ENCODE measurements at regions not wholly inside any gene's neighbourhood (a gene's known extent, or its start where the extent isn't known, plus 50 kb on each side); places are given as distances from the start of the nearest gene placed in this dataset.

DNA sequence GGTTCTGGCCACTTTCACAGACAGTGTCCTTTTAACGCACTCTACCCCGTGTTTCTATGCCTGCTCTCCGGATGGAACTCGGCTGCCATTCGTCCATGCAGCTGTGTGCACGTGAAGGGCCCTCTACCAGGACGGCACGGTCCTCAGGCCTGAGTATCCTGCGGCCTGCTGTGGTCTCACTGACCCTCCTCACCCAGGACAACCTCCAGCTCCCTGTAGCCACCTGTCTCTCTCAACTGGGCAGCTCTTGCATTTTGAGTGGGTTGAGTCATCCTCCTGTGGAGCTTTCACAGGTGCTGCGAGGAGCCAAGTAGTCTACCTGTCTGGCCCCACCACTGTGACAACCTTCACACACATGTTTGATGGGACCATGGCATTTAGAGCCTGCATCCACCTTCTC, 321.7 kb upstream of the TSHZ3 start:
- no peak for DNase-seq

DNA sequence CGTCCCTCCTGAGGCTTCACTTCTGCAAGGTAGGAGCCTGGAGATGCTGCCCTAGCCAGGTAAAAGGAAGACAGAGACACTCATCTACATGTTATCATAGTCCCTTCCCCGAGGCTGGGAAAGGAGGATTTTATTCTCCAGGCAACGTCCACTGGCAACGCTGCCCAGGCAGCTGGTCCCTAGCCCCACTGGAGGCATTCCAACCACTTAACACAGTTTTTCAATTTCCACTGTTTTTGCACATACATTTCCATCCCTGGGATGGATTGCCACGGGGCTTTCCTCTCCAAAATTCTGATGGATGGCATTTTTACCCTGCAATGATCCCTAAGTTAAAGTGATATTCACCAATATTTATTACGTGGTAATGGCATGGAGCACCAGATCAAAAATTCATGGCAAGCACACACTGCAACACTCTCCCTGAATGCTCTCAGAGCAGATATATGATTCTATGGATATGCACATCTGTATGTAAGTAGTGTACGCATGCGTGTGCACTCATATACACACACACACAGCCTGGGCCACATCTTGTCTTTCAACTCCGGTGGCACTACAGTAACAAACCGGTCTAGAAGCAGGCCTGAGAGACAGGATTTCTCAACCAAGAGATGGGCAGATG, 322.3 kb upstream of the TSHZ3 start:
- DNase-seq, result no peak

DNA sequence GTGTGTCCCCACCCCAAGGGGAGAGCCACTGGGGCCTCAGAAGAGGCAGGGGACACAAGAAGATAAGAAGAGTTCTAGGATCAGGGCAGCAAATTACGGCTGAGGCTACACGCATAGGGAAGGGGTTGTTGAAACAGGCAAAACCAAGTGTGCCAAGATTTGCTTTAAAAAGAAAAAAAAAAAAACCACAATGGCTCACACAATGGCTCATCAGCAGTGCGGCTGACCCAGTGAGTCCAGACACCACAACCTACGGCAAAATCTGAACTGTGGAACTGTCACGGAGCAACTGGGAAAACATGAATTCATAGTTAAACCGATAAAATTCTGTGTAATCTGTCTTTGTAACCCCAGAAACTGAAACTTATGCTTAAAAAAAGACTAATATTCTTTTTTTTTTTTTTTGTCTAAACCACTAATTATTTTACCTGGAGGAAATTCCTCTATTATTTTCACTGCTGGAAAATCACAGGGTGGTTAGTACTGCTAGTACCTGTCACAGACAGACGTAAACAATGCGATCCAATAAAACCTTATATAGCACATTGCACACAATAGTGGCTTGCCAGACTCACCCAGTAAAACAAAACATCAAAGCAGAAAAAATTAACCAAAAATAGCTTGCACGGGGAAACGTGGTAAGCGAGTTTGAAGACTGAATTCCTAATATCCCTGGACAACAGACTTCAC, 325.4 kb upstream of the TSHZ3 start:
- no peak for DNase-seq

DNA sequence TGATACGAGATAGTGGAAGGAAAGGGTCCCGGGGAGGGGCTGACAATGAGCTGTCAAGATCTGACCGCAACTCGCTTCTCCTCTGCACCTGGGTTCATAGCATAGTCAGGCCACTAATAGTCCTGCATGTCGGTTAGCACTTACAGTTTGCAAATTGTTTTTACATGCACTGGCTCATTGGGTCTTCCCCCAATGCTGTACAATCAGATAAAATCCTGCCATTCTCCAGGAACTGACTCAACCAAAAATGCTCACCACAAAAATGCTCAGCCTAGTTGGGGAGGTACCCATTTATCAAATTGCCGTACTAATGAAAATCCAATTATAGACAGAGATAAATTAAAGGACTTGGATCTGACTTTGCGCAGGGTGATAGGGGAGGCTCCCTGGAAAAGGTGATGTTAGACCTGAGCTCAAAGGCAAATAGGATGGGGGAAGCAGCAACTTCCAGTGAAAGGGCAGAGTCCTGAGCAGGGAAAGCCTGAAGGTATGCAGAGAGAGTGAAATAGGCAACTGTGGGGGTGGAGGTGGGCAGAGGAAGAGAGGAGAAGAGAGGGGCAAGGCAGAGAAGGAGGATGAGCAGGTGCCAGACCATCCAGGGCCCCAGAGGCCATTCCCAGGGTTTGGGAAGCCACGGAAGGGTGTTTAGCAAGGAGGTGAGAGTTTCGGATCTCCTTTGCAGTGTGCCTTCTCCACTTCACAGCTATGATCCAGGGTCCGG, 326.1 kb upstream of the TSHZ3 start:
- DNase-seq, result no peak

DNA sequence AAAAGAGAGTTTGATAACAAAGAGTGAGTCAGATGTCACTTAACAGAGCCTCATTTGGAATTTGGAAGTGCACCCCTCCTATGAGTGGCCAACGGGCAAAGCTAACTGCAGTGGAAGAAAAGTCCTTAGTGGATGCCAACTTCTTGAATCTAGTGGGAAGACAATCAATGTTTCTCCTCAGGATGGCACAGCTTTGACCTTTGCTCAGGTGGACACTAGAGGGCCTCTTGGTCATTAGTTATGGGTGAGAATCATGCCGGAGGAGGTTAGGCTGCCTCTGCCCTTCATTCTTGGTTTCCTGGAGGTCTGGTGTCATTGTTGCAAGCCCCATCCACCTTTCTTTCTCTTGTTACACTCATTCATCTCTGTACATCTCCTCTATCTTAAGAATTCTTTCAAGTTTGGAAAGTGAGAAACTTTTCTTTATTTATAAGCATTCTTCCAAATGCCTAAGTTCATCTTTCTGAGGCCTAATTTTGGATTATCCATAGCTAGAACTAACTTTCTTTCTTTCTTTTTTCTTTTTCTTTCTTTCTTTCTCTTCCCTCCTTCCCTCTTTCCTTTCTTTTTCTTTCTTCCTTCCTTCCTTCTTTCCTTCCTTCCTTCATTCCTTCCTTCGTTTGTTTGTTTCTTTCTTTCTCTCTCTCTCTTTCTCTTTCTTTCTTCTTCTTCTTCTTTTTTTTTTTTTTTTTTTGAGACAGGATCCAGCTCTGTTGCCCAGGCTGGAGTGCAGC, 327.2 kb upstream of the TSHZ3 start:
- no peak for DNase-seq

DNA sequence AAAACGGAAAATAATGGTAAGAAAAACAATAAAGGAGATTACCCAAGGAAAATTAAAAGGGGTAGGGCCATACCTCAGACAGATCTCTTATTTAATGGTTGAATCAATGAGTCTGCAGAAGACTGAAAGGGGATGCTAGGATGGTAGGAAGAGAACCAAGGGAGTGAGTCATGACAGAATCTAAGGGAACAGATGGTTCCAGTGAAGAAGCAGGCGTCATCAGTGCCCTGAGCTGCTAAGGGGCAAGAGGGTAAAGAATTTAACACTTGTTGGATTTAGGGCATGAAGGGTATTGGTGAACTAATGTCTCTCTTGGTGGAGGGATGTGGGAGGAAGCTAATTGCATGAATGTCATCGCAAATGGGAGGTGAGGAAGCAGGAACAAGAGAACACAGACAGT, 329.2 kb upstream of the TSHZ3 start:
- no peak for DNase-seq

DNA sequence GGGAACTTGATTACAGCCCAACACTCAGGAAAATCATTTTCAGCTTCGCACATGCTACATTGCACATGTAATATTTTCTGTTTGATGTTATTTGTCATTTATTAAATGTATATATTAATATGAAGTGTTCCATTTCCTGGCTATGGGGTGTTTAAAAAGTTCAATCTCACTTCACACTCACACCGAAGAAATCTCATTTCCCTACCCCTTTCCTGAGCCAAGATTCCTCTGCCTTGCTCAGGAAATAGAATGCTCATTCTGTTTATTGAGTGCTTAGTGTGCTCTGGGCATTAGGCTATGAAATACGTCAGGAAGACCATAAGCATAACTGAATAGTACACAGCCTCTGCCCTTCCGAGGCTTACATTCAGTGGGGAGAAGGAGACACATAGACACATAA, 331.9 kb upstream of the TSHZ3 start:
- DNase-seq, result no peak

DNA sequence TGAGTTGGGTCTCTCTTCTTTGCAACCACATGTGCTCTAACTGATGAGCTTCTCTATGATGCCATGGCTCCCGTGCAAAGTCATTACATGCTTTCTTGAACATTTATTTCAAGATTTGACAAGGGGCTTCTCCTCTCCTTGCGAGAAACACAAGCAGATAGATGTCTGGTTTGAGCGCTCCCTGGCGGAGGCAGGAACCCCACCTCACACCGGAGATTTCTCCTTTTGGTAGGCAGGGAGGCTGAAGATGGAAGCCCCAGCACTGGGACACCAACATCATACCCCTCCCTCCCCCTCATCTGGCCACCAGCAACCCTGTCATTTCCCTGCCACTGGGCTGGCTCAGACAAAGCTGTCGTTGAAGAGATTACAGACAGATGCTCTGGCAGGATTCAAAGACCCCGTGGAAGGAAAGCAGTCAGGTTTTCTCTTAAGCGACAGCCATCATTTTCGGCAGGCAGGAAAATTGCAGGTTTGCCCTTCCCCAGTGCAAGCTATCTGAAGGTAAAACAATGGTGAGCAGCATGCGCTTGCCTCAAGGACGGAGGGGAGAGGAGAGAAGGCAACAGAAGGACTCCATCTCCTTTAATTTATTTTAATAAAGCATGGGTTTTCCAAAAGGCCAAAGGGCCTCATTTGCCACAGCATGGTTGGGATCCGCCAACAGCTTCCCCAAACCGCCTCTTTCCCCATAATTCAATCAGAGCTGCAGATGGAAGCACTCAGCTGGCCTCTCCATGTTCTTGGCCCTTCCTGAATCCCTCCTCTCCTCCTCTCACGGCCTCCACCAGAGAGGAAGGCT, 344.1 kb upstream of the TSHZ3 start:
- no peak for DNase-seq

DNA sequence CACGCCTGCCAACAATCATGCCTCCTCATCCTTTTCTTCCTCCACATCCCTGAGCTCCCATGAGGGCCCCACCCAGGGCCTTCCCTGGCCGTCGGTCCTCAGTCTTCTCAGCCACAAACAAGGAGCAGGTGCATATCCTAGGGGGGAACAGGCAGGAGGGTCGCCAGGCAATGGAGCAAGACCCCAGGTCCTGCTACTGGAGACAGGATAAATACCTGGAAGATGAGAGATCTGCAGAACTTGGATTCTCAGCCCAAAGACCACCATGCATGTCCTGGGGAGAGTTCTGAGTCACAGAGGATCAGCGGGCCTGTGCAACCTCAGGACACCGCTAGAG, 344.7 kb upstream of the TSHZ3 start:
- DNase-seq, result no peak

DNA sequence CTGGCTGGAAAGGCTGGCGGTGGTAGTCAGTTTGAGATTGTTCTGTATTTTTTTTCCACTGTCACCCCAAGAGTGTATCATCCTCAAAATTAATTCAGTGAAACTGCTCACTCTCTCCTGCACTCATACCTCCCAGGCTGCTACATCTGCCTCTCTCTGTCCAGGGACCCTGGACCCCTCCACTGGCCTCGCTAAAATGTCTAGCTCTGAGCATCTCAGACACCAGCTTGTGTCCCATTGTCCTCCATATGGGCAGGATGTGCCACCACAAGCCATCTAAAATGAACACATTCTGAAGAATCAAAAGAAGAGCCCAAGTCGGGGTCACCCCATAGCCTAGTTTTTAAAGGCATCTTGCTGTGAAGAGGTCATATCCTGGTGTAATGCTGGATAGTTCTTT, 345.5 kb upstream of the TSHZ3 start:
- no peak for DNase-seq

DNA sequence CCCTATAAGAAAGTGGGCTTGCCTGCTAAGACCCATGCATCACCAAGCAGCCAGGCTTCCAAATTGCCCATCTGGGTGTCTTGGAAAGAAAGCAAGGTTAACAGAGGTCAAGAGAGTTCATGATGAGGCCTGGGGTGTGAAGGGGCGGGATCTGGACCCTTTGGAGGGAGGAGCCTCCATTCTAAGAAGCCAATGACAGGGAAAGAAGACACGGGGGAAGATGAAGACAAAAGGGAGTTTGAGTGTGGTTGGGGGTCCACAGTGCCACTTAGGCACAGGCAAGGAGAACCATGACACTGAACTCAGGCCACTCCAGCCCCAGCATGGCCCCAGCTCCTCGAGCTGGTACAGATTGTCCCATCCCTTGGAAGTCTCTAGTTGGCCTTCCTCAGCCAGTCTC, 350.2 kb upstream of the TSHZ3 start:
- no peak for DNase-seq

DNA sequence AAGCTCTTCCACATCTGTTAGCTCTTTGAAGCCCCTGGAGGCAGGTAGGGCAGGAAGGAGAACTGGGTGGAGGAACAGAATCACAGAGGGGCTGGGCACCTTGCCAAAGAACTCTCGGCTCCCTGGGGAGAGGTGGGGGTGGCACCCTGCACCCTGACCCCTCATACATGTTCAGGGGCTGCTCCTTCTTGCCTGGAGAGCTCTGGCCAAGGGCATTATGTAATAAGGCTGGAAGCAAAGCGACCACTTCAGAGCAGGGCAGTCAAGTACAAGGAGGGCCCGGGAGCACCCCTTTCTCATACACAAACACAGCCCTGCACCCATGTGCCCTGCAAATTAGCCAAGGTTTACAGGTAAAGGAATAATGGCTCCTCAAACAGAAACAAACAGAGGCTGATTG, 351.9 kb upstream of the TSHZ3 start:
- no peak for DNase-seq

DNA sequence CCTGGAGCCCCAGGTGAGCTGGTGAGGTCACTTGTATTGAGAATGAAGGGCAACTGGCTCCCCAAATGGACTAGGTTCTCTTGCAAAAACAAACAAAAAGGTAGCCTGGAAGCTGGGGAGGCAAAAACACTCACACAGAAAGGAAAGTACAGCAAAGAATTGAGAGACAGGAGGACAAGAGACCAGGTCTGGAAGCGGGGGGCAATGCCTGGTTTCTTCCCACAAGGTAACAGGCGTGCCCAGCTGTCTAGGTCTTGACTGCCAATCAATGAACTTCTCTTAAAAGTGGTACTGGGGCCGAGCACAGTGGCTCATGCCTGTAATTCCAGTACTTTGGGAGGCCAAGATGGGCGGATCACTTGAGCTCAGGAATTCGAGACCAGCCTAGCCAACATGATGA, 356.4 kb upstream of the TSHZ3 start:
- DNase-seq, result no peak

DNA sequence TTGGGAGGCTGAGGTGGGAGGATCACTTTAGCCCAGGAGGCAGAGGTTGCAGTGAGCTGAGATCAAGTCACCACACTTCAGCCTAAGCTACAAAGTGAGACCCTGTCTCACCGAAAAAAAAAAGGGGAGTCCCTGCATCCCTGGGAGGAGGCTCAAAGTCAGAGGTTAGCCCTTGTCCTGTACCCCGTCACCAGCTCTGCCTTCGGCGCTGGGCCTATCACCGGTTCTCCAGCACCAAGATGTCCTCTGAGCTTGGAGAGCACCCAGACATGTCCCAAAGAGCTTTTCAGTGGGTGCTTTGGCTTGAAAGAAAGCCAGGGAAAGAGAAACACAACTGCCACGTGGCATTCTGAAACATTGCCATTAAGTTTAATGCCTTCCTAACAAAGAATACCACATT, 356.9 kb upstream of the TSHZ3 start:
- DNase-seq, result no peak

DNA sequence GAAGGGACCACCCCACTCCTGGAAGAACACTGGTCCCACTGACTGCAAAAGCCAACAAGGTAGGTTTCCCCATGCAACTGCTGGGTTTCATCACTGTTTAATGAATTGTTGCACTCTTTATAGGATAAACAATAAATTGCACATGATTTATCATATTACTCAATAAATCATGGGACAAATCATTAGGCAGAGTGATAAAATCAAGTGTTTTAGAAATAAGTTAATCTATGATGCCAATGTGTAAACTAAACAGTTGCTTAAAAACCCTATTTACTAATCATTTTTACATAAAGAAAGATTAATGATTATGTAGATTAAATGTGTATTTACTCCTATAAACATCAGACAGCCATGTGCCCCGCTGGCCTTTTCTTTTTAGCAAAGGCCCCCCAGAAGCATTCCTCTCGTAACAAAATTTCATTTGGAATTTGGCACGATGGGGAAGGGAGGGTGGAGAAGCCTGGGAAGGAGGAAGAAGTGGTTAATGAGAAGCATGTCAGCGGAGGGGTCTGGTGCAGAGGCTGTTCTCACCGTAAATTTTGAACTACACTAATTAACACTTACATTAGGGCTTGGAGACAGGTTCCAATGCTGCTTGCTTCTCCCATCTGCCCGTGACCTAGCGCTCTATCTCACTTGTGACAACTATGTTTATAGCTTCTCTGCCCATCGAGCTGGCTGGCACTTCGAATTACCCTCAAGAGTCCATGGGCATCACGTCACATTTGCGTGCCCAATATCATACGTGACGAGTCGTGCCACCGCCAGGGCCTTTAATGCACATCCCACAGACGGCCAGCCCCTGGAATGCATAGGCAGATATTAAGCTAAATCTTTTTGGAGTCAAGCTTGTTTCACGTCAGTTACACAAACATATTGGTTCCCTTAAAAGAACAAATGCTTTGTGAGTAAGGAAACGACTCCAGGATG, 357.7 kb upstream of the TSHZ3 start:
- no peak for DNase-seq

DNA sequence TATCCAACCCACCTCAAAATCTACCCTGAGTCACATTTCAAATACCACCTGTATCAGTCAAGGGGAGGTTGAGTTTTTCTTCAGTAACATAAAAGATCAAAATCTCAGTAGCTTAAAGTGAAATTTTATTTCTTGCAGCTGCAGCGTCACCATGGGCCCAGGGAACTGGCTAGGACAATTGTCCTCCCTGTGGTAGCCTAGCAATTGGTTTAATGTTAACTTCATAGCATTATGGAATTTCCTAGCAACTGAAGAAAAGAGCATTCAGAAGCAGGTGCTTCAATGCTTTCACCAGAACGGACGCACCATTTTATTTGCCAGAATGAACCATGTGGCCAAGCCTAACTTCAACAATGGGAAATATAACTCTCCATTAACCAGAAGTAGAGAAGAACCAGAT, 359.3 kb upstream of the TSHZ3 start:
- DNase-seq, result no peak

DNA sequence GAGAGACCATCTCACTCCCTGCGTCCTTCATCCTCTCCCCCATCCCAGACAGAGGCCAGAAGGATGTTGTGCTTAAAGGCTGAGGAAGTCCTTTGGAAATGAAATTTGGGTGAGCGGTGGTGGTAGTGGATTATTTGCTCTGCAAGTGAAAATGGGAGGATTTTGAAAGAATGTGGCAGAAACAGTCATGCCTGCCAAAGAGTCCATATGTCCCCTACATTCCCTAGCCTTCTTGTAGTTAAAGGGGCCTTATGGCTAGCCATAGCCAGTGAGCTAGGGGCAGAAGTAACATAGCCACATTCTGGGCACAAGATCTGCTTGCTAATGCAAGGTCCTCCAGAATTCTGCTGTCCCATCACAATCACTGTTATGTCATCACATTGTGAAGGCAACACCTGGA, 360.2 kb upstream of the TSHZ3 start:
- DNase-seq, result no peak

DNA sequence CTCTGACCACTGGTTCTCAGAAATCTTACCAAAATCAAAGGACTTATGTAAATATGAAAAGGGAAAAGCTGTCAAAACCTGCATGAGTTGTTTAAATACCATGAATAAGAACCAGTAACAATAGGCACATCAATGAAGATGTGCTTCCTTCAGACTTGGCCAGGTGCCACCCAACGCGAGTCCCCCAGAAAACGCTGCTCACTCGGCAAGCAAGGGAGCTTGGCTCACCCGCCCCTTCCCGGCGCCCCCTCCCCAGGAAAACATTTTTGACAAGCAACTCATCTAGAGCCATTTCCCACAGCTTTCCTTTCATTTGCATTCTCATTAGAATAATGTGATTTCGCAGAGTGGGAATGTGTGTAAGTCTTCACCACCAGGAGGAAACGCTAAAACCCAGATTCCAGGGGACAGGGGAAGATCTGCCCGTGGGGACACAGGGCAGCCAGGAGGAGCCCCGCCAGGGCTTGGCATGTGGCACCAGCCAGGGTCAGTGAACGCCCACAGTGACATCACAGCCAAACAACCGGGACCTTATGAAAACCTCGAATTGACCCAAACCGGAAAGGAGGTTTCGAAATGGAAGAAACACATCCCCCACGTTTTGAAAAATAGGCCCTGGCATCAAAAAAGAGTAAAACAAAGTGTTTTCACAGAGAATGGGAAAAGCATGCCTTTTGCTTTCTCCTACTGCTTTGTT, 366.2 kb upstream of the TSHZ3 start:
- DNase-seq, result no peak

DNA sequence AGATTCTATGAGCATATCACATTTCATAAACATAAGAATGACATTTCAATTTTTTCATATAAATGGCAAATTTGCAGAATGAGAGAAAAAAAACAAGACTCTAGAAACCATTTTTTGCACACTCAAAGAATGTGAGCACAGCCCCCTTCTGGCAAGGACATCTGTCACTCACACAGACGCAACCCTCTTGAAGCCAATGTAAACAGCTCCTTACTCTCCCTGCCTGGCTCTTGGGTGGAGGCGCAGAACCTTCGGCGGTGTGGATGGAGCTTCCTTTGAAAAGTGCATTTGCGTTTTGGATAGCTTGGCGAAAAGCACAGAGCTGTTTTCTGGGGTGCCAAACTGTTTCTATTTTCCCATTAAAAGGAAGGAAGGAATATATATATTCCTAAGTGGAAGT, 367.6 kb upstream of the TSHZ3 start:
- DNase-seq, result no peak

DNA sequence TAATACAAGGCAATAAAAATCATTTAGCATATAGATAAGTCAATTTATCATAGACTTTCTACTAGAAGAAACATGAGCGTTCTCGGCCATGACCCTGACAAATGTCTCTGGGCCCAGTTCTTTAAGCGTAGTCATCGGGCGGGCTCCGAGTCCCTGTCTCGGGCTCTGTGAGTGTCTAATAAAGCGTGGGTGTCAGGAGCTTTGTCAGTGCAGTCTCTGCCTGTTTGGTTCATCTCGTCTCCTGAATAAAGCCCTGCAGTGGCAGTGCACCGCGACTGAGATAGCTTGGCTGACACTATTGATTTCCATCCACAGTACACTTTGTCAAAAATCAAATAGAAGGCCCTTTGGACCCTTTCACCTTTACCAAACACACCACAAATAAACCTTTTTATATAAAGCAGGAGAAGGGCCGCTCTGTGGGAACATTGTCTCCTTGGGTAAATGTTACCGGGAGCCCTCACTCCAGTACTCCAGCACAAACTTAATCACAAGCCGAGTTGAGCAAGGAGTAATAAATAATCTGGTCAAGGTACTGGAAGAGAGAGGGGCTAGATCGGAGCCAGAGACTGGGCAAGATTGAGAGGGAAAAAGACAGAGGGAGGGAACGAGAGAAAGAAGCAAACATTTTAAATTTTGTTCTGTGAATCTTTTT, 368.2 kb upstream of the TSHZ3 start:
- DNase-seq, result no peak

DNA sequence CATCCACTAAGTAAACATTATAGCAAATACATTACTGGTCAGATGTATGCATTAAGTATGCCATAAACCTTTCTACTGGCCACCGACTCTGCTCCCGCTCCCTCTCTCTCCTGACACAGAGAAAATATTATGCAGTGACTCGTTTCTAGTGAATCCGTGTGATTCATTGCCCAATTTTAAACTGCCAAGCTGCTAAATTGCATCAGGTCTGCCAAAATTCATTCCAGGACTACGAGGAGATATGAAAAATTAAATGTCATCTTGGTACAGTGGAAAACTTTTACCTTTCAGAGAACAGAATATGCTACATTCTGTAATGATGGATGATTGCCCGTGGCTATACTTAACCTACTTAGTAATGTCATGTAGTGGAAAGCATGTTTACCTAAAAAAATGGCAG, 368.8 kb upstream of the TSHZ3 start:
- DNase-seq, result no peak
